Left ventricle myocardium inferior (tissue), 1 donor: ENCODE measurements at regions not wholly inside any gene's neighbourhood (a gene's known extent, or its start where the extent isn't known, plus 50 kb on each side); places are given as distances from the start of the nearest gene placed in this dataset.

Experiments used
- DNase-seq: peaks from one replicate; pipeline ENCODE4 v3.0.0-alpha.2; 2020
- H3K27ac ChIP-seq: fragments of 200-600 bp; replicated peaks from 2 replicates; pipeline ENCODE4 v1.8.0; 2021
- H3K27me3 ChIP-seq: fragments of 200-600 bp; 2 replicates; pipeline ENCODE4 v1.8.0; 2021; ENCODE audit warnings: low read depth
- H3K36me3 ChIP-seq: fragments of 200-600 bp; 2 replicates; pipeline ENCODE4 v1.8.0; 2021
- H3K4me1 ChIP-seq: fragments of 200-600 bp; 2 replicates; pipeline ENCODE4 v1.8.0; 2021
- H3K4me3 ChIP-seq: fragments of 200-600 bp; 2 replicates; pipeline ENCODE4 v1.8.0; 2021; ENCODE audit warnings: mild to moderate bottlenecking, moderate library complexity
- H3K9me3 ChIP-seq: fragments of 200-600 bp; replicated peaks from 2 replicates; pipeline ENCODE4 v1.8.0; 2021
- intact Hi-C: fragments of 100-400 bp; cut with micrococcal nuclease; formaldehyde crosslinking; loops from one replicate; pipeline ENCODE4 v1.11.0; 2022
- TF ChIP-seq, protein P1 (sequence below): fragments of 200-600 bp; IDR thresholded peaks from 2 replicates; pipeline ENCODE4 v1.8.0; 2021; ENCODE audit warnings: antibody characterized with exemption, mild to moderate bottlenecking, borderline replicate concordance
- donor health status: DM: no; HTN: yes; CAD: no; lungs with severe emphysema.

DNA sequence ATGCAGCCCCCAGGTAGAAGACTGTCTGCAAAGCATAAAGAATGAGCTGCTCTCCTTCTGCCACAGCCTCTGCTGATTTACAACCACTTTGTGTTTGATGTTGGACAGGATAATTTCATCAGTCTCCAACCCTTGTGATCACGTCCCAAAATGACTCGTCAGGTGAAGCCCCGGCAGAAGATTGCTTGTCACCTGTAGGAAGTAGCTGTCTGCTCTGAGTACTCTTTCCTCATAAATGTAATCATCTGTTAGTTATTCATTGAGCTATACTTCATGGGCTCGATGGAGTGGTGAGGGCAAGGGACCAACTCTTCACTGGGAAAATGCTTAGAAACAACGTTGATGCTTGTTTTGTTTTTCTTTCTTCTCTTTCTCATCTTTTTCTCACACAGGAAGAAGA, 290.9 kb upstream of the SP8 start:
- TF ChIP-seq, protein P1, sequence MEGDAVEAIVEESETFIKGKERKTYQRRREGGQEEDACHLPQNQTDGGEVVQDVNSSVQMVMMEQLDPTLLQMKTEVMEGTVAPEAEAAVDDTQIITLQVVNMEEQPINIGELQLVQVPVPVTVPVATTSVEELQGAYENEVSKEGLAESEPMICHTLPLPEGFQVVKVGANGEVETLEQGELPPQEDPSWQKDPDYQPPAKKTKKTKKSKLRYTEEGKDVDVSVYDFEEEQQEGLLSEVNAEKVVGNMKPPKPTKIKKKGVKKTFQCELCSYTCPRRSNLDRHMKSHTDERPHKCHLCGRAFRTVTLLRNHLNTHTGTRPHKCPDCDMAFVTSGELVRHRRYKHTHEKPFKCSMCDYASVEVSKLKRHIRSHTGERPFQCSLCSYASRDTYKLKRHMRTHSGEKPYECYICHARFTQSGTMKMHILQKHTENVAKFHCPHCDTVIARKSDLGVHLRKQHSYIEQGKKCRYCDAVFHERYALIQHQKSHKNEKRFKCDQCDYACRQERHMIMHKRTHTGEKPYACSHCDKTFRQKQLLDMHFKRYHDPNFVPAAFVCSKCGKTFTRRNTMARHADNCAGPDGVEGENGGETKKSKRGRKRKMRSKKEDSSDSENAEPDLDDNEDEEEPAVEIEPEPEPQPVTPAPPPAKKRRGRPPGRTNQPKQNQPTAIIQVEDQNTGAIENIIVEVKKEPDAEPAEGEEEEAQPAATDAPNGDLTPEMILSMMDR, result no peak
- Histone ChIP-seq H3K4me1 (no peaks in the 10 kb centered on the region), H3K4me3 (no peak overlapping the region), H3K27me3 (no peaks in the 10 kb centered on the region), H3K36me3 (no peaks in the 10 kb centered on the region), H3K9me3 (no peaks in the 10 kb centered on the region), H3K27ac (no peak overlapping the region)
- intact Hi-C loops, result no loop called here
- DNase-seq, result no peak

DNA sequence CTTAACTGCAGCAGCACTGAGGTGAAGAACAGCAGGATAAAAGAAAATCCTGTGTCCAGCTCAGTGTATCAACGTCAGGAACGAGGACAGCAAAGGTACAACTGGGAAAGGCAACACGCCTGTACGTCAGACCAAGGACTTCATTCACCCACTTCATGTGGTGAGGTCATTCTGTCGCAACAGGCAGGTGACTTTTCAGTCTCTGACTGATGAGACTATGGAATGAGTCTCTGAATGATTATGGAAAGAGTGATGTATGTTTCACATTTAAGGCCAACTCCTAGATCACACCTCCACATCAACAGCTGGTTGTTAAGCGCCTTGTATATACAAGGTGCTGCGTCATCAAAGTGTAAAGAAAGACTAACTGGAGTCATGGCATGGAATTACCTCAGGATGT, 297.6 kb upstream of the SP8 start:
- intact Hi-C loops, result no loop called here
- Histone ChIP-seq H3K27ac (no peak overlapping the region), H3K36me3 (no peaks in the 10 kb centered on the region), H3K4me1 (no peaks in the 10 kb centered on the region), H3K27me3 (no peaks in the 10 kb centered on the region), H3K4me3 (no peak overlapping the region), H3K9me3 (no peaks in the 10 kb centered on the region)
- DNase-seq, result no peak
- TF ChIP-seq, protein P1, result no peak

DNA sequence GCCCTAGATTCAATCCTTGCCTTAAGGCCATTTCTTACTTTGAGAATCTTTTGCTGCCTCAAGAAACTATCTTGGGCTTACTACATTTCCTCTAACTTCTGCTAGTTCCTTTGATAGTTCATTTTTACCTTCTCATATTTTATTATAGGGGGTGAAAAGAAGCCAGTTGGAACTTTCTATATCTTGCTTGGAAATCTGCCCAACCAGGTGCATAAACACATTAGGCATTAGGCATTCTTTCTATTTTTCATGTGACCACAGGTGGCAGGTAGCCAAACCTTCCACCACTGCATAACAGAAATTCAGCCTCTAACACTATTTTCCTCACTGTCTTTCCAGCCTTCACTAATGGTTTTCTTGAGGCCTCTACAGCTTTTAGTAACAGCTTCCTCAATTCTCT, 300.0 kb upstream of the SP8 start:
- no peak for DNase-seq
- Histone ChIP-seq H3K36me3 (no peaks in the 10 kb centered on the region), H3K4me3 (no peak overlapping the region), H3K4me1 (no peaks in the 10 kb centered on the region), H3K9me3 (no peaks in the 10 kb centered on the region), H3K27ac (no peak overlapping the region), H3K27me3 (no peaks in the 10 kb centered on the region)
- intact Hi-C loops, result no loop called here
- TF ChIP-seq, protein P1, result no peak

DNA sequence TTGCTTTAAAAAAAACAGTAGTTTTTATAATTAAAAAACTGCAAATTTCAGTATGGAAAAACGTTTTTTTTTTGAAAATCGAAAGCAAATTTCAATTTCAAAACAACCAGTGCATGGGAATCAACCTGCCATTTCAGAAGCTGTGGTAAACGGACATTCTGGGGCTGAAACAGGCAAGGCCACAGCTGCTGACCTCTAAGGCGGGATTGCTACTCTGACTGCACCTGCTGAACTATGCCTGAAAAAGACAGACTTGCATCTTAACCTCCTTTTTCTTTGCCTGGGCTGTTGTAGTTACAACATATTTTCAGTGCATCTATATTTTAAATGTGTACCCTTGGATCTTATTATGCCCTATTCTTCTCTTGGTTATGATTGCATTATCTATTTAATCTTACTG, 303.0 kb upstream of the SP8 start:
- H3K9me3 ChIP-seq, result no peaks in the 10 kb centered on the region
- TF ChIP-seq, protein P1, result no peak
- no peaks in the 10 kb centered on the region for H3K4me1 ChIP-seq
- no peak for DNase-seq
- no peak overlapping the region for H3K4me3 ChIP-seq
- H3K27me3 ChIP-seq, result no peaks in the 10 kb centered on the region
- intact Hi-C loops, result no loop called here
- no peaks in the 10 kb centered on the region for H3K36me3 ChIP-seq
- H3K27ac ChIP-seq, result no peak overlapping the region

DNA sequence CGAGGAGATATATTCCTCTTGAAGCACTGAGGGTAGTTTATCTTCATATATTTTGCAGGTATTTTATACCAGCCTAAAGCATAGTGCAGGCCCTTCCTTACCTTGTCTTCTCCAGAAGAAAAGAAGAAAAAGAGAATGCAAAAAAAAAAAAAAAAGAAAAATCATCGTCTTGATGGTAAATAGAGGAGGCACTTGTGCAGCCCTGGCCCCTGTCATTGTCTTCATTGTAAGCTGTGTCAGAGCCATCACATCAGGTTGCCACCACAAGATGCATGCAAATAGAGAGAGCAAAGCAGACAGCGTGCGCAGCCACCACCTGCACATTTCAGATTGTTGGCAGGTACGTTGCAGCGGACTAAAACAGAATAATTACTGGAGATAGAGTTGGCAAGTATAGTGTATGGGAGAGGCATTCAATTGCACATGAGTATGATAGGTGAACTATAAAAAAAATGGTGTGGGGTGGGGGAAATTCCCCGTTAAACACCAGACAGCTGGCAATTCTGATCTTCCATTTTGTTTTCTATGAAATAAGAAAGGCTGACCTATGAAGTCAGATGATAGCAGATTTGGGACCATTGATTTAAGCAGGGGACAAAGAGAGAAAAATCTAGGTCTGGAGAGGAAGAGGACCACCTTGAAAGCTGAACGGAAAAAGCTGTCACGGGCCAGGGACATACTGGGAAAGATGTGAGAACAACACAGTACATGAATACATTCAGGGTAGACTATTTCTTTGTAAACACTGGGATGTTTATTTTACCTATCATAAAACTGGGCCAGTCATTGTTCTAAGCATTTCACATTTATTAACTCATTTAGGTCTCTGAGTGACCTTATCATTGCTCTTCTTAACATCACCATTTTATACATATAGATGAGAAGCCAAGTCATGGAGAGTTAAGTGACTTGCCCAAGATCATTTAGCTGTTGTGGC, 306.3 kb upstream of the SP8 start:
- H3K27me3 ChIP-seq, result no peaks in the 10 kb centered on the region
- no peaks in the 10 kb centered on the region for H3K36me3 ChIP-seq
- no peaks in the 10 kb centered on the region for H3K9me3 ChIP-seq
- intact Hi-C loops, result no loop called here
- no peak overlapping the region for H3K4me3 ChIP-seq
- no peak for DNase-seq
- H3K27ac ChIP-seq, result no peak overlapping the region
- TF ChIP-seq, protein P1, result no peak
- no peaks in the 10 kb centered on the region for H3K4me1 ChIP-seq
